GM12865 (cell line): ENCODE measurements at regions not wholly inside any gene's neighbourhood (a gene's known extent, or its start where the extent isn't known, plus 50 kb on each side); places are given as distances from the start of the nearest gene placed in this dataset.
A peak's percentile ranks its signal among the peaks of the same experiment; 100 is the strongest.

ENCODE experiments used
- DNase-seq: peaks from one replicate; pipeline ENCODE4 v3.0.0; 2010; ENCODE audit warnings: low read depth
- H3K4me3 ChIP-seq: 2 replicates; pipeline ENCODE4 v1.5.1; 2011; ENCODE audit warnings: mild to moderate bottlenecking, low read depth, low read length, control low read depth
- TF ChIP-seq, protein P1 (sequence below): IDR thresholded peaks from 2 replicates; pipeline ENCODE4 v1.5.1; 2011; ENCODE audit warnings: low read length, control low read depth, low read depth, inconsistent platforms; ENCODE audit not compliant: insufficient read depth; ENCODE audit errors: missing control alignments

GRCh38 chr15:79538527-79538926, 106.4 kb downstream of the MINAR1 start:
- TF ChIP-seq, protein P1, sequence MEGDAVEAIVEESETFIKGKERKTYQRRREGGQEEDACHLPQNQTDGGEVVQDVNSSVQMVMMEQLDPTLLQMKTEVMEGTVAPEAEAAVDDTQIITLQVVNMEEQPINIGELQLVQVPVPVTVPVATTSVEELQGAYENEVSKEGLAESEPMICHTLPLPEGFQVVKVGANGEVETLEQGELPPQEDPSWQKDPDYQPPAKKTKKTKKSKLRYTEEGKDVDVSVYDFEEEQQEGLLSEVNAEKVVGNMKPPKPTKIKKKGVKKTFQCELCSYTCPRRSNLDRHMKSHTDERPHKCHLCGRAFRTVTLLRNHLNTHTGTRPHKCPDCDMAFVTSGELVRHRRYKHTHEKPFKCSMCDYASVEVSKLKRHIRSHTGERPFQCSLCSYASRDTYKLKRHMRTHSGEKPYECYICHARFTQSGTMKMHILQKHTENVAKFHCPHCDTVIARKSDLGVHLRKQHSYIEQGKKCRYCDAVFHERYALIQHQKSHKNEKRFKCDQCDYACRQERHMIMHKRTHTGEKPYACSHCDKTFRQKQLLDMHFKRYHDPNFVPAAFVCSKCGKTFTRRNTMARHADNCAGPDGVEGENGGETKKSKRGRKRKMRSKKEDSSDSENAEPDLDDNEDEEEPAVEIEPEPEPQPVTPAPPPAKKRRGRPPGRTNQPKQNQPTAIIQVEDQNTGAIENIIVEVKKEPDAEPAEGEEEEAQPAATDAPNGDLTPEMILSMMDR, result no peak
- no peak for DNase-seq
- H3K4me3 ChIP-seq, result no peak overlapping the region

DNA sequence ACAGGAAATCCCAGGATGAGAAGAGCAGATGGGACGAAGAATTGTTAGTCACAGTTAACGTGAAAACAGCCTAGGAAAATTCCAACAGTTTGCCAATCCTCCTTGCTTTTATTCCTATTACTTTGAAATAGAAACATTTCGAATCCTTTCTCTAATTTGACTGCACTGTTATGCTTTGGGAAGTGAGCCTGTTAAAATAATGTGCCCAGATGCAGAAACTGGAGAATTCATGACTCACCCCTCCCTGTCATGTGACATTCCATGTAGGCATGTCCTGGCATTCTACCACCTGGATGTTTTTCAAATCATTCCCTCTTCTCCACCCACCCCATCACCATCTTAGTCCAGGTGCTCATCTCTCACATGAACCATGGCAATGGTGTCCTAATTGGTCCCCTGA, 107.3 kb downstream of the MINAR1 start:
- no peak for DNase-seq
- TF ChIP-seq, protein P1, result no peak

GRCh38 chr15:79540551-79540950, 108.4 kb downstream of the MINAR1 start:
- peak; percentile 9 for DNase-seq
- TF ChIP-seq, protein P1, result peak; percentile 16
- no peak overlapping the region for H3K4me3 ChIP-seq

More for the DNA sequence above, 107.3 kb downstream of the MINAR1 start:
- H3K4me3 ChIP-seq, result no peak overlapping the region

DNA sequence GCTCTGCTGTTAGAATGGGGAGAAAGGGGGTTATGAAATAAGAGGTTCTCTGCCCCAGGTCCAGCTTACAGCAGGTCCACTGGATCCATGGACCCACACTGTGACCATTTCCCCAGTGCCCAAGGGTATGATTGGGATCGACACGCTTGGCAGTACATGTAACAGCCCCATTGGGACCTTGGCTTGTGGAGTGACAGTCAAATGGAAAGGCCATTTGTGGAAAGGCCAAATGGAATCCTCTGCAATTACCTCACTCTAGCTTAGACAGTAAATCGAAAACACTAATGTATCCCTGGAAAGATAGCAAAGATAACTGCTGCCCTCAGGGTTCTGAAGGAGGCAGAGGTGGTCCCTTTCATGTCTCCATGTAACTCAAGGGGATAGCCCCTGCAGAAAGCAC, 109.1 kb downstream of the MINAR1 start:
- no peak for DNase-seq
- no peak overlapping the region for H3K4me3 ChIP-seq
- TF ChIP-seq, protein P1, result no peak

GRCh38 chr15:79543097-79543496, 111.0 kb downstream of the MINAR1 start:
- TF ChIP-seq, protein P1, result no peak
- DNase-seq, result no peak
- no peak overlapping the region for H3K4me3 ChIP-seq

DNA sequence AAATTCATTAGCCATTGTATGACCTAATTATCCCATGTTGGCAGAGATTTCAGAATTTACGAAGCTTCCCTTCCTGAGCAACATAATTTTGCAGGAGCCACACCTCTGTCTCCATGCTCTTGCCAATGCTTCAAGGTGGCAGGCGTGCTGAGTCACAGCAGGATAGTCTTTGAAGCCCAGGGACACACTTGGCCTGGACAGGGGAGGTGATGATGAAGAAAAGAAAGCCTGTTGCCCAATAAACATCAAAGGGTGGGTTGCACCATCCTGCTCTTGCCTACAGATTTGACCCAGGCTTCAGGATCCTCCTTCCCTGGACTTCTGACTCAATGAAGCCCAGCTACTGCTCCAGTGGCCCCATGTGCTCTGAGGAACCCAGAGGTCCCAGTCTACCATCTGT, 117.1 kb downstream of the MINAR1 start:
- TF ChIP-seq, protein P1, result no peak
- H3K4me3 ChIP-seq, result no peak overlapping the region
- no peak for DNase-seq

GRCh38 chr15:79560384-79560783, 128.2 kb downstream of the MINAR1 start:
- no peak for DNase-seq
- H3K4me3 ChIP-seq, result no peak overlapping the region
- TF ChIP-seq, protein P1, result no peak
